Occipital lobe (tissue), 2 donors: ENCODE measurements at regions not wholly inside any gene's neighbourhood (a gene's known extent, or its start where the extent isn't known, plus 50 kb on each side); places are given as distances from the start of the nearest gene placed in this dataset. TPM values are rescaled to one million over a fixed set of nuclear protein-coding genes. Genes with fewer than 3 reads are reported as not detected.
"Not testable (repeated sequence)": the region's sequence is repeated elsewhere in the genome, so short reads cannot be mapped to it uniquely, and the experiment has no call there.

Source experiments
- DNase-seq: peaks from one replicate; lab custom pipeline; 2025; lab: John Stamatoyannopoulos, UW
- small RNA-seq: library from RNA; depleted of rRNA; stranded (forward); fragments of <200 nt; gene quantifications from one replicate; pipeline ENCODE3, GENCODE V24; 2014

- no peak for DNase-seq
Measured at GRCh38 chr17:30586818-30587595, 109.8 kb downstream of the GOSR1 start.

DNA sequence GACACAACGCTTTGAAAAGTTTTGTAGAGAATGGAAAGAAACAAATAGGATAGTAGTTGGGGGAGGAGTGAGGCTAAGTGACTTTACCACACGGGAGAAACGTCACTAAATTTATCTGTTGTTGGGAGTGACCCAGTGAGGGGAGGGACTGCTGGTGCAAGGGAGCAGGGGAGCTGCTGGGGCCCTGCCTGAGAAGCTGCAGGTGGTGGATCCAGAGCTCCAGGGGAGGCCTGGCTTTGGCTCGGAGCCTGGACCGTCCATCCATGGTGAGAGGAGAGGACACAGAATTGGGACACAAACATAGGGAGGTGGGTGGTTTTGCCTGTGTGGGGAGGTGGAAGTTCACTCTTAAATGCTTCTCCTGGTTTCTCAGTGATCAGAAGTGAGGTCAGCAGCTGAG is 107.6 kb downstream of the GOSR1 start:
- no peak for DNase-seq

DNA sequence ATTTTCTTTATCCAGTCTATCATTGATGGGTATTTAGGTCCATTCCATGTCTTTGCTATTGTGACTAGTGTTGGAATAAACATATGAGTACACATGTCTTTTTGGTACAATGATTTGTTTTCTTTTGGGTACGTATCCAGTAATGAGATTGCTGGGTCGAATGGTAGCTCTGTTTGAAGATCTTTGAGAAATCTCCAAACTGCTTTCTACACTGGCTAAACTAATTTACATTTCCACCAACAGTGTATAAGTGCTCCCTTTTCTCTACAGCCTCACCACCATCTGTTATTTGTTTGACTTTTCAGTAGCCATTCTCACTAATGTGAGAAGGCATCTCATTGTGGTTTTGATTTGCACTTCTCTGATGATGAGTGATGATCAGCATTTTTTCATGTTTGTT is 103.7 kb downstream of the GOSR1 start:
- DNase-seq: no peak

DNA sequence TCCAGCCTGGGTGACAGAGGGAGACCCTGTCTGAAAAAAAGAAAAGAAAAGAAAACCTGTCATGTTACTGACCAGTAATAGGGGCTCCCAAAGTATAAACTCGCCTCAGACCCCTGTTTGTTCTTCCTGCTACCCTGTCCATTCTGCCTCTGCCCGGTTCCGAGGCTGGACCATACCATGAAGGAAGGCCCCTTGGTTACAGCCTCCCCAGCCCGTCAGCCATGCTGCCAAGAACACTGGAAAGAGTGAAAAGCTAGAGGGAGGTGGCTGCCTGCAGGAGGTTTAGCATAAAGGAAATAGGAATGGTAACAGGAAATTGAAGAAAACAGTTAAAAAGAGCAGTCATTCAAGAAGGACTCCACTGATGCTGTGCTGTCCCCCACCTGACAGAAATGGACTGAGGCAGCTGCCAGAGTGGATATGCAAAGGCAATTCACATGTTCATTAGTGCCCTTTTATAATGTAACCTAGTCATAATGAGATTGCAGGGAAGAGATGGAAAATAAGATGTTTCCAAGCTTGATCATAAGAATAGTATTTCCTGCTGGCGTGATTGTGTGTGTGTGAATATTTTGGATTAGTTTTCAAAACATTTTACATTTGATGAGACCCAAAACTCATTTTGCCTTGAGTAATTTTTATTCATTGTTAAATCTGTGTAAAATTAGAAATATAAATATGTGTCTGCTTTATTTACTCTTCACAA is 102.6 kb downstream of the GOSR1 start:
- no peak for DNase-seq

DNA sequence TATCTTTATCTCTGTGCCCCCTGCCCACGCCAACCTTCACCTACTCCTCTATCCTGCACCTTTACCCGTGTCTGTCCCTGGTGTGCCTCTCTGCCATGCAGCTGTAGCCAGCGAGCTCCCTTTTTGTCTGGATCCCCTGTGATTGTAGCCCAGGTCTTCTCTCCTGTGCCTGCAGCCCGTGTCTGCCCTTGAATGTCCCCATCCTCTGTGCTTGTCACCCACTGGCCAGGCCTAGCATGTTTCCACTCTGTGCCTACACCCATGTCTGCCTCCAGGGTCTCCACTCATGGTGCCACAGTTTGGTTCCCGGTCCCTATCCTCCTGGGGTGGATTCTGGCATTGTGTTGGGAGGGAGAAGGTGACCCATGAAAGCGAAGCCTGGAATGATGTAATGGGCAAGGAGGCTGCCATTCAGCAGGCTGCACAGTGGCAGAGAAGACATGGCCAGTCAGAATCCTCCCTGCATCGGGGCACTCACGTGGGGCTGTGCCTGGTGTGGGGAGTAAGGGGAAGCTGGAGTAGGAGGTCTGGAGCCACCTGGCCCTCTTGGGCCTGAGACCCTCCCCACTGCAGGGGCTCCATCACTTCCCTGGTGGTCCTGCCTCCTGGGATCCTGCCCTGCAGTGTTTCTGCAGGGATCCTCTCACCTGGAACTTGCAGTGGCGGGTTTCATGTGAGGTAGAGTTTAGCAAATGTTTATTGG is 101.0 kb downstream of the GOSR1 start:
- DNase-seq: not testable (repeated sequence)

Small RNAs in the stretch of these regions (small RNA-seq; reads per million reads assigned to genes)
- not detected for gene AC005562.1
- not detected for gene AC127024.7
- gene RN7SL316P: not detected
